ENCODE measurements at regions not wholly inside any gene's neighbourhood (a gene's known extent, or its start where the extent isn't known, plus 50 kb on each side); places are given as distances from the start of the nearest gene placed in this dataset.

DNA sequence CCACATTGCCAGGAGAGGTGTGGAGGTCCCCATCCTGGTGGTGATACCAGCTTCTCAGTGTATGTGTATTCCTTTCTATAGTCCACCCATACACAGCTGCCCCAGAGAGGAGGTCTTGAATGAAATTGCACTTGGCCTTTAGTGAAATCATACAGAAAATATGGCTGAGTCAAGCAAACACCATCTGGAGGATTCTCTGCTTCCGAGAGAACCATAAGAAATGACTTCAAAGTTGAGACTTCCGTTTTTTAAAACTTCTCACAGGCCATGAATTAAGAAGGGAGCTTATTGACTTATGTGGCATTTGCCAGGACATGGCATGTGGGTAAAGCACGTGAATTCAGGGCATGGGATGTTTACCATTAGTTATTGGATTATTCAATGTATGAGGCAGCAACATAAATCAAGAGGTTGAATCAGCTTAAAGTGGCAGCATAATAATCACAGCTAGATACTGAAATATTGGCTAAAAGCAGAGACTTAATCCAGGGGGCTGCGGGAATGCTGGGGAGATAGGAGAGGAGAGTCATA, 119.1 kb upstream of the MTNR1B start:
- no TSS peak for BruUV-seq (replicated peaks)
- FAIRE-seq, result no peak
- 3% methylated on average over 4 of the region's 4 CpGs for WGBS (ENCODE audit: low lambda C conversion rate)
- no peak for ATAC-seq
- Histone ChIP-seq H3K27me3 (ENCODE audit: control insufficient read depth in 1 of 2, insufficient read depth in 2 of 2, low read length in 2 of 2) (no peaks in the 10 kb centered on the region), H3K36me3 (replicated peaks in 1 of 2; ENCODE audit: control insufficient read depth in 1 of 2, insufficient read depth in 2 of 2, low read length in 2 of 2) (no peaks in the 10 kb centered on the region), H3K4me2 (ENCODE audit: low read depth, low read length) (no peak overlapping the region), H3K79me2 (ENCODE audit: insufficient read depth, low read length) (no peaks in the 10 kb centered on the region), H2AFZ (ENCODE audit: low read length) (no peak overlapping the region), H3K4me3 (replicated peaks in 1 of 3; ENCODE audit: insufficient read depth in 1 of 3, low read depth in 2 of 3, low read length in 3 of 3) (no peak overlapping the region), H3K4me1 (ENCODE audit: insufficient read depth, low read length) (peaks cover 3% of the 10 kb centered on the region; the same call in 1 of the 2 replicates), H4K20me1 (ENCODE audit: insufficient read depth, low read length) (no peaks in the 10 kb centered on the region), H3K27ac (ENCODE audit: extremely low read length, insufficient read depth, low read length) (no peak overlapping the region), H3K9me3 (ENCODE audit: low read length) (no peaks in the 10 kb centered on the region), H3K9ac (ENCODE audit: insufficient read depth, low read depth, low read length) (no peak overlapping the region)
- in situ Hi-C loops (cut with HindIII; ENCODE audit: extremely low pct_ligation_motif_present, low pct_unique_long_range_greater_than_20kb), result no loop called here
- DNase-seq (ENCODE audit: low spot score), result no peak
- ChIA-PET POLR2A (no interaction called here), CTCF (ENCODE audit: low intra/inter-chr PET ratio, low total read pairs) (no interaction called here)
- intact Hi-C loops (cut with micrococcal nuclease; ENCODE audit: unreplicated experiment), result no loop called here
- no peak for TF ChIP-seq KLF6 (CRISPR knock-in tag; IDR thresholded peaks at IDR 0.05)
- TF ChIP-seq NFKBIZ (CRISPR knock-in tag; IDR thresholded peaks at IDR 0.05), result no peak
- no peak for TF ChIP-seq JUNB (CRISPR knock-in tag; IDR thresholded peaks at IDR 0.05; ENCODE audit: borderline replicate concordance)
- TF ChIP-seq ZNF816 (CRISPR knock-in tag; IDR thresholded peaks at IDR 0.05; ENCODE audit: borderline replicate concordance), result no peak
- TF ChIP-seq TBL1XR1 (IDR thresholded peaks at IDR 0.05; ENCODE audit: borderline replicate concordance, low read length, partially characterized antibody), result no peak
- no peak for TF ChIP-seq RFXANK (CRISPR knock-in tag; IDR thresholded peaks at IDR 0.05)
- TF ChIP-seq, protein P1, sequence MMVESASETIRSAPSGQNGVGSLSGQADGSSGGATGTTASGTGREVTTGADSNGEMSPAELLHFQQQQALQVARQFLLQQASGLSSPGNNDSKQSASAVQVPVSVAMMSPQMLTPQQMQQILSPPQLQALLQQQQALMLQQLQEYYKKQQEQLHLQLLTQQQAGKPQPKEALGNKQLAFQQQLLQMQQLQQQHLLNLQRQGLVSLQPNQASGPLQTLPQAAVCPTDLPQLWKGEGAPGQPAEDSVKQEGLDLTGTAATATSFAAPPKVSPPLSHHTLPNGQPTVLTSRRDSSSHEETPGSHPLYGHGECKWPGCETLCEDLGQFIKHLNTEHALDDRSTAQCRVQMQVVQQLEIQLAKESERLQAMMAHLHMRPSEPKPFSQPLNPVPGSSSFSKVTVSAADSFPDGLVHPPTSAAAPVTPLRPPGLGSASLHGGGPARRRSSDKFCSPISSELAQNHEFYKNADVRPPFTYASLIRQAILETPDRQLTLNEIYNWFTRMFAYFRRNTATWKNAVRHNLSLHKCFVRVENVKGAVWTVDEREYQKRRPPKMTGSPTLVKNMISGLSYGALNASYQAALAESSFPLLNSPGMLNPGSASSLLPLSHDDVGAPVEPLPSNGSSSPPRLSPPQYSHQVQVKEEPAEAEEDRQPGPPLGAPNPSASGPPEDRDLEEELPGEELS (CRISPR knock-in tag; IDR thresholded peaks at IDR 0.05), result no peak
- TF ChIP-seq, protein P2, sequence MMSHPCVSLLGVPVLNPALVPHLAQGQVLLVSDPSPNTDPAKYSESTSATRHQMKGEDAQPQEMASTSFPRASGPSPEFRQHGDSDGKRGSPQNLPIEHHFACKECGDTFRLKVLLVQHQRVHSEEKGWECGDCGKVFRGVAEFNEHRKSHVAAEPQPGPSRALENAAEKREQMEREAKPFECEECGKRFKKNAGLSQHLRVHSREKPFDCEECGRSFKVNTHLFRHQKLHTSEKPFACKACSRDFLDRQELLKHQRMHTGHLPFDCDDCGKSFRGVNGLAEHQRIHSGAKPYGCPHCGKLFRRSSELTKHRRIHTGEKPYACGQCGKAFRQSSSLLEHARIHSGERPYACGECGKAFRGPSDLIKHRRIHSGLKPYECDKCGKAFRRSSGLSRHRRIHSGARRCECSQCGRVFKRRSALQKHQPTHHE (CRISPR knock-in tag; IDR thresholded peaks at IDR 0.05; ENCODE audit: borderline replicate concordance), result no peak
- no peak for TF ChIP-seq POLR2A (IDR thresholded peaks at IDR 0.05; ENCODE audit: insufficient read depth in 1 of 2, low read depth in 2 of 2, low read length in 2 of 2)
- TF ChIP-seq TOE1 (CRISPR knock-in tag; IDR thresholded peaks at IDR 0.05), result no peak
- TF ChIP-seq HOXA7 (CRISPR knock-in tag; IDR thresholded peaks at IDR 0.05), result no peak
- no peak for TF ChIP-seq SNRNP70 (IDR thresholded peaks at IDR 0.05; ENCODE audit: low read depth, low read length)
- TF ChIP-seq, protein P3, sequence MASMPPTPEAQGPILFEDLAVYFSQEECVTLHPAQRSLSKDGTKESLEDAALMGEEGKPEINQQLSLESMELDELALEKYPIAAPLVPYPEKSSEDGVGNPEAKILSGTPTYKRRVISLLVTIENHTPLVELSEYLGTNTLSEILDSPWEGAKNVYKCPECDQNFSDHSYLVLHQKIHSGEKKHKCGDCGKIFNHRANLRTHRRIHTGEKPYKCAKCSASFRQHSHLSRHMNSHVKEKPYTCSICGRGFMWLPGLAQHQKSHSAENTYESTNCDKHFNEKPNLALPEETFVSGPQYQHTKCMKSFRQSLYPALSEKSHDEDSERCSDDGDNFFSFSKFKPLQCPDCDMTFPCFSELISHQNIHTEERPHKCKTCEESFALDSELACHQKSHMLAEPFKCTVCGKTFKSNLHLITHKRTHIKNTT (CRISPR knock-in tag; IDR thresholded peaks at IDR 0.05), result no peak
